DOHH2 (cell line): ENCODE measurements at regions not wholly inside any gene's neighbourhood (a gene's known extent, or its start where the extent isn't known, plus 50 kb on each side); places are given as distances from the start of the nearest gene placed in this dataset.

Source experiments
- EZH2phosphoT487 ChIP-seq: fragments of 200-600 bp; sonication (generic); IDR thresholded peaks from 2 replicates; pipeline ENCODE4 v1.6.1; 2017; ENCODE audit warnings: borderline replicate concordance, mild to moderate bottlenecking, antibody characterized with exemption, low read length, moderate library complexity, mixed read lengths
- TF ChIP-seq, protein P1 (sequence below): fragments of 200-600 bp; sonication (generic); IDR thresholded peaks from one replicate; pipeline ENCODE4 v1.5.1; 2014; ENCODE audit warnings: antibody characterized with exemption, mild to moderate bottlenecking, low read depth, low read length; ENCODE audit not compliant: poor library complexity, severe bottlenecking

DNA sequence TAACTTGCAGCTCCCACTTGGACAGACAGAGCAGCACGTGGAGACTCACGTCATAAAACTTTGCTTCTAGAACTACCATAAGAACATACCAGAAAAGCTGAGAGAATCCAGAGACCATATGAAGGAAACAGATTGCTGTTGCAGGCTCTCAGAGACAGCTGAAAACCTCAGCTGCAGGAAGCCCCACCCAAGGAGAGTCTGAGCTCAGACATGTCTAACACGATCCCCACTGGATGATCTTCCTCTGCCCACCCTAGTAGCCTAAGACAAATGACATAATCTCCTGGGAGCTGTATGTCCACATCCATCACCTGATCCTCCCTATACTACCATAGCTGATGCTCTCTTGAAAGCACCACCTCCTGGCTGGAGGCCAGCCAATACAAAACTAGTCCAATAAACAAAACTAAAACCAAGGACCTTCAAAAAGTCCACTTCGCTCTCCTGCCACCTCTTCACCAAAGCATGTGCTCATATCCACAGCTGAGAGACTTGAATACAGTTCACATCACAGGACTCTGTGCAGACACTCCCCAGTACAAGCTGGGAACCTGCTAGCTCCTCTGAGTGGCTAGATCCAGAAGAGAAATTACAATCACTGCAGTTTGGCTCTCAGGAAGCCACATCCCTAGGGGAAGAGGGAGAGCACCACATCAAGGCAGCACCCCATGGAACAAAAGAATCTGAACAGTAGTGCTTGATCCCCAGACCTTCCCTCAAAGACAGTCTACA is 257.4 kb downstream of the TRIM36 start:
- TF ChIP-seq, protein P1, sequence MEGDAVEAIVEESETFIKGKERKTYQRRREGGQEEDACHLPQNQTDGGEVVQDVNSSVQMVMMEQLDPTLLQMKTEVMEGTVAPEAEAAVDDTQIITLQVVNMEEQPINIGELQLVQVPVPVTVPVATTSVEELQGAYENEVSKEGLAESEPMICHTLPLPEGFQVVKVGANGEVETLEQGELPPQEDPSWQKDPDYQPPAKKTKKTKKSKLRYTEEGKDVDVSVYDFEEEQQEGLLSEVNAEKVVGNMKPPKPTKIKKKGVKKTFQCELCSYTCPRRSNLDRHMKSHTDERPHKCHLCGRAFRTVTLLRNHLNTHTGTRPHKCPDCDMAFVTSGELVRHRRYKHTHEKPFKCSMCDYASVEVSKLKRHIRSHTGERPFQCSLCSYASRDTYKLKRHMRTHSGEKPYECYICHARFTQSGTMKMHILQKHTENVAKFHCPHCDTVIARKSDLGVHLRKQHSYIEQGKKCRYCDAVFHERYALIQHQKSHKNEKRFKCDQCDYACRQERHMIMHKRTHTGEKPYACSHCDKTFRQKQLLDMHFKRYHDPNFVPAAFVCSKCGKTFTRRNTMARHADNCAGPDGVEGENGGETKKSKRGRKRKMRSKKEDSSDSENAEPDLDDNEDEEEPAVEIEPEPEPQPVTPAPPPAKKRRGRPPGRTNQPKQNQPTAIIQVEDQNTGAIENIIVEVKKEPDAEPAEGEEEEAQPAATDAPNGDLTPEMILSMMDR, result no peak
- no peak for TF ChIP-seq EZH2phosphoT487
